Erythroblast (primary cell): ENCODE measurements at regions not wholly inside any gene's neighbourhood (a gene's known extent, or its start where the extent isn't known, plus 50 kb on each side); places are given as distances from the start of the nearest gene placed in this dataset.
A peak's percentile ranks its signal among the peaks of the same experiment; 100 is the strongest.
"Not testable (repeated sequence)": the region's sequence is repeated elsewhere in the genome, so short reads cannot be mapped to it uniquely, and the experiment has no call there.

ENCODE experiments used
- DNase-seq, 2 experiments: peaks; one replicate each; lab custom pipeline; 2025; lab: John Stamatoyannopoulos, UW
- GATA1 ChIP-seq: IDR thresholded peaks from 2 replicates; pipeline ENCODE4 v1.6.1; 2011; ENCODE audit warnings: low read depth, mild to moderate bottlenecking, control low read depth, low read length, moderate library complexity
- POLR2A ChIP-seq: IDR thresholded peaks from 2 replicates; pipeline ENCODE4 v1.6.1; 2011; ENCODE audit warnings: mild to moderate bottlenecking, low read length

GRCh38 chr5:91244380-91245073, 138.6 kb downstream of the ARRDC3 start:
- TF ChIP-seq POLR2A (no peak), GATA1 (no peak)
- no peak for DNase-seq

- no peak for DNase-seq
- TF ChIP-seq GATA1 (no peak), POLR2A (no peak)
Measured at GRCh38 chr5:91243852-91244251, 139.3 kb downstream of the ARRDC3 start.

- TF ChIP-seq POLR2A (no peak), GATA1 (no peak)
- no peak for DNase-seq
Measured at GRCh38 chr5:91243286-91243685, 139.8 kb downstream of the ARRDC3 start.

GRCh38 chr5:91241460-91241859, 141.7 kb downstream of the ARRDC3 start:
- not testable (repeated sequence) for DNase-seq

- TF ChIP-seq POLR2A (no peak), GATA1 (no peak)
- DNase-seq, result no peak
Measured at GRCh38 chr5:91240175-91240574, 142.9 kb downstream of the ARRDC3 start.

GRCh38 chr5:91235271-91235694, 147.8 kb downstream of the ARRDC3 start:
- no peak for DNase-seq
- TF ChIP-seq GATA1 (no peak), POLR2A (no peak)

GRCh38 chr5:91232523-91232922, 150.6 kb downstream of the ARRDC3 start:
- DNase-seq, result no peak
- TF ChIP-seq POLR2A (no peak), GATA1 (no peak)

- DNase-seq, result no peak
- TF ChIP-seq GATA1 (no peak), POLR2A (no peak)
Measured at GRCh38 chr5:91229031-91229727, 153.9 kb downstream of the ARRDC3 start.

GRCh38 chr5:91228188-91228587, 154.9 kb downstream of the ARRDC3 start:
- DNase-seq, result no peak
- no peak for TF ChIP-seq POLR2A
- no peak for TF ChIP-seq GATA1

GRCh38 chr5:91225848-91226686, 157.1 kb downstream of the ARRDC3 start:
- DNase-seq, result peak in 1 of 2 experiments; percentile 32
- TF ChIP-seq GATA1 (no peak), POLR2A (no peak)

GRCh38 chr5:91224969-91225368, 158.1 kb downstream of the ARRDC3 start:
- no peak for TF ChIP-seq GATA1
- no peak for TF ChIP-seq POLR2A
- DNase-seq, result no peak

GRCh38 chr5:91224456-91224855, 158.7 kb downstream of the ARRDC3 start:
- DNase-seq, result no peak

GRCh38 chr5:91223886-91224285, 159.2 kb downstream of the ARRDC3 start:
- TF ChIP-seq POLR2A (no peak), GATA1 (no peak)
- no peak for DNase-seq

More at GRCh38 chr5:91224456-91224855, 158.7 kb downstream of the ARRDC3 start:
- no peak for TF ChIP-seq POLR2A
- TF ChIP-seq GATA1, result no peak

GRCh38 chr5:91222482-91222881, 160.6 kb downstream of the ARRDC3 start:
- no peak for DNase-seq
- TF ChIP-seq POLR2A (no peak), GATA1 (no peak)
